Mammary epithelial cell (primary cell): ENCODE measurements at regions not wholly inside any gene's neighbourhood (a gene's known extent, or its start where the extent isn't known, plus 50 kb on each side); places are given as distances from the start of the nearest gene placed in this dataset.

Source experiments
- EZH2 ChIP-seq: IDR thresholded peaks from 2 replicates; pipeline ENCODE4 v1.6.1; 2012; ENCODE audit warnings: low read length, inconsistent platforms, borderline replicate concordance
- TF ChIP-seq, protein P1 (sequence below), 2 donors: IDR thresholded peaks in 1 of 2; conservative IDR thresholded peaks in 1 of 2; 2 replicates each; pipeline ENCODE4 v1.5.1; 2011 to 2012; ENCODE audit warnings: inconsistent platforms in 2 of 2, low read length in 2 of 2, mild to moderate bottlenecking in 2 of 2, control low read depth in 1 of 2, low read depth in 1 of 2; ENCODE audit not compliant: insufficient read depth in 1 of 2; ENCODE audit errors: extremely low read depth in 1 of 2

- TF ChIP-seq, protein P1, sequence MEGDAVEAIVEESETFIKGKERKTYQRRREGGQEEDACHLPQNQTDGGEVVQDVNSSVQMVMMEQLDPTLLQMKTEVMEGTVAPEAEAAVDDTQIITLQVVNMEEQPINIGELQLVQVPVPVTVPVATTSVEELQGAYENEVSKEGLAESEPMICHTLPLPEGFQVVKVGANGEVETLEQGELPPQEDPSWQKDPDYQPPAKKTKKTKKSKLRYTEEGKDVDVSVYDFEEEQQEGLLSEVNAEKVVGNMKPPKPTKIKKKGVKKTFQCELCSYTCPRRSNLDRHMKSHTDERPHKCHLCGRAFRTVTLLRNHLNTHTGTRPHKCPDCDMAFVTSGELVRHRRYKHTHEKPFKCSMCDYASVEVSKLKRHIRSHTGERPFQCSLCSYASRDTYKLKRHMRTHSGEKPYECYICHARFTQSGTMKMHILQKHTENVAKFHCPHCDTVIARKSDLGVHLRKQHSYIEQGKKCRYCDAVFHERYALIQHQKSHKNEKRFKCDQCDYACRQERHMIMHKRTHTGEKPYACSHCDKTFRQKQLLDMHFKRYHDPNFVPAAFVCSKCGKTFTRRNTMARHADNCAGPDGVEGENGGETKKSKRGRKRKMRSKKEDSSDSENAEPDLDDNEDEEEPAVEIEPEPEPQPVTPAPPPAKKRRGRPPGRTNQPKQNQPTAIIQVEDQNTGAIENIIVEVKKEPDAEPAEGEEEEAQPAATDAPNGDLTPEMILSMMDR (conservative IDR thresholded peaks at IDR 0.05 in 1 of 2, IDR thresholded peaks at IDR 0.05 in 1 of 2; ENCODE audit: extremely low read depth in 1 of 2, insufficient read depth in 1 of 2, low read depth in 1 of 2, low read length in 2 of 2), result no peak
- TF ChIP-seq EZH2, result no peak
These were observed 399.6 kb upstream of the TUSC1 start for GRCh38 chr9:26077860-26078259.
